ENCODE measurements at regions not wholly inside any gene's neighbourhood (a gene's known extent, or its start where the extent isn't known, plus 50 kb on each side); places are given as distances from the start of the nearest gene placed in this dataset.

GRCh38 chr14:38145142-38145541 is 62.6 kb upstream of the SSTR1 start:
- TF ChIP-seq SIN3A (IDR thresholded peaks at IDR 0.05; ENCODE audit: borderline replicate concordance, insufficient read depth, low read depth, low read length) = no peak
- TF ChIP-seq TCF7L2 (IDR thresholded peaks at IDR 0.05; ENCODE audit: low read depth, low read length) = no peak
